ENCODE measurements at regions not wholly inside any gene's neighbourhood (a gene's known extent, or its start where the extent isn't known, plus 50 kb on each side); places are given as distances from the start of the nearest gene placed in this dataset.

- Histone ChIP-seq H3K36me3 (no peaks in the 10 kb centered on the region), H3K4me3 (no peak overlapping the region), H3K4me1 (no peaks in the 10 kb centered on the region), H3K9me3 (no peaks in the 10 kb centered on the region), H3K27ac (no peak overlapping the region), H3K27me3 (no peaks in the 10 kb centered on the region)
- TF ChIP-seq CTCF (IDR thresholded peaks at IDR 0.05) = no peak
- no peak for TF ChIP-seq POLR2A (IDR thresholded peaks at IDR 0.05)
- no peak for DNase-seq
These were observed 225.5 kb upstream of the GALNT5 start for GRCh38 chr2:157032017-157032416.

DNA sequence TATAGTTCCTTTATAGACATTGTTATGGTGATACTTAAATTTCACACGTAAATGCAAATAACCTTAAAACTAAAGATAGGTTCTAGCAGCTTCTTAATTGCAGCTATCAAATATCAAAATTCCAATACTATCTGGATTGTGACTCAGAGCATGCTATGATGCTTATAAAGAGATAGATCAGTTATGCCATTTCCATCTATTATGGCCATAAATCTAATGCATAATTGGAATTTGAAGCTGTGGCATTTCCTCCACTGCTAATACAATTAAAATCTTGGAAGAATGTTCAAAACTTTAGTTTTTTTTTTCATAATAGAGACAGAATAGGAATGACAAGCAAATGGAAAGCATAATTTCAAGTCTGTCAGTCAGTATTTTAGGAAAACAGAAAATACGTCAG lies 220.8 kb upstream of the GALNT5 start:
- Histone ChIP-seq H3K36me3 (no peaks in the 10 kb centered on the region), H3K27ac (no peak overlapping the region), H3K9me3 (no peaks in the 10 kb centered on the region), H3K4me1 (no peaks in the 10 kb centered on the region), H3K27me3 (no peaks in the 10 kb centered on the region), H3K4me3 (no peak overlapping the region)
- TF ChIP-seq CTCF (IDR thresholded peaks at IDR 0.05) = no peak
- TF ChIP-seq POLR2A (IDR thresholded peaks at IDR 0.05) = no peak
- DNase-seq = no peak

GRCh38 chr2:157043786-157044185 lies 213.7 kb upstream of the GALNT5 start:
- no peak for DNase-seq
- Histone ChIP-seq H3K4me1 (no peaks in the 10 kb centered on the region), H3K27me3 (no peaks in the 10 kb centered on the region), H3K4me3 (no peak overlapping the region), H3K36me3 (no peaks in the 10 kb centered on the region), H3K27ac (no peak overlapping the region), H3K9me3 (no peaks in the 10 kb centered on the region)
- no peak for TF ChIP-seq POLR2A (IDR thresholded peaks at IDR 0.05)
- no peak for TF ChIP-seq CTCF (IDR thresholded peaks at IDR 0.05)

DNA sequence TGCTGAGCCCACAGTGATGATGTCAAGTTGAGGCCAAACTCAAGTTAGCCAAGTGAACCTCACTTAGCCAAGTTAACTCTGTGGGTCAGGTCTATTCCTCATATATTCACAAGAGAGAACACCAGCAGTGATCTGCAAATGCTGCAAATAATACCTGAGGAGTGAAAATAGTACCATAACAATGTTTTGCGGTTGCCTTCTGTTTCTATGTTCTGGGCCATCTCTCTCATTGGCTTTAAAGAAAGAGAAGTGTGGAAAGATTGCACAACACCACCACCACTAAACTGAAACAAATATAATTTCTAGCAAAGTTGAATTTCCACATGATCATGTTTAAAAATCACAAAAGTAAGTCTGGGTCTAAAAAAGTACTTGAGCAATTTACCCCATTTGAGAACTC lies 211.1 kb upstream of the GALNT5 start:
- Histone ChIP-seq H3K36me3 (no peaks in the 10 kb centered on the region), H3K27me3 (no peaks in the 10 kb centered on the region), H3K27ac (no peak overlapping the region), H3K9me3 (no peaks in the 10 kb centered on the region), H3K4me1 (no peaks in the 10 kb centered on the region), H3K4me3 (no peak overlapping the region)
- TF ChIP-seq CTCF (IDR thresholded peaks at IDR 0.05) = no peak
- no peak for TF ChIP-seq POLR2A (IDR thresholded peaks at IDR 0.05)
- DNase-seq = no peak

DNA sequence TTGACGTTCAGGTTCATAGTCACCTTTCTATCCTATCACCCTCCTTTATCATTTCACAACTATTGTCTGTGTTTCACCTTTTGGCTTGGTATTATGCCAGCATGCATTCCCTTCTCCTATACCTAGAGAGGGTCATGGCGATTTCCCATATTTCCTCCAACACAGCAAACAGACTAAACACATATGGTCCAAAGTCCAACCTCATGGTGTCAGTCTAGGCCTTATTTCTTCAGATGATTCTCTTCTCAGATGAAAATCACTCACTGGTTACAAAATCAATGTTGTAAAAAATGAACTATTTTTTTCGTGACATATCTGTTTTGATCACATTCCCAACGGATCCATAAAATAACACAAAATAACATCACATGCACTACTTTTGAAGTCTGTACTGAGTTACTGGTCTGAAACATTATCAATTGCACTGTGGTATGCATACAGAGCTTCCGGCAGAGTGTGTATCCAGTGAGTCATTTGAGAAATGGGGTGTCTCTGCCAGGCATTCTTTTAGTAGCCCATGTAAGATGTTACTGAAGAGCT lies 204.8 kb upstream of the GALNT5 start:
- H3K4me3 ChIP-seq = no peak overlapping the region
- no peak overlapping the region for H3K27ac ChIP-seq
- H3K36me3 ChIP-seq = no peaks in the 10 kb centered on the region
- no peaks in the 10 kb centered on the region for H3K4me1 ChIP-seq
- no peaks in the 10 kb centered on the region for H3K9me3 ChIP-seq
- no peak for DNase-seq
- no peaks in the 10 kb centered on the region for H3K27me3 ChIP-seq
- TF ChIP-seq POLR2A (IDR thresholded peaks at IDR 0.05) (no peak), CTCF (IDR thresholded peaks at IDR 0.05) (no peak)

DNA sequence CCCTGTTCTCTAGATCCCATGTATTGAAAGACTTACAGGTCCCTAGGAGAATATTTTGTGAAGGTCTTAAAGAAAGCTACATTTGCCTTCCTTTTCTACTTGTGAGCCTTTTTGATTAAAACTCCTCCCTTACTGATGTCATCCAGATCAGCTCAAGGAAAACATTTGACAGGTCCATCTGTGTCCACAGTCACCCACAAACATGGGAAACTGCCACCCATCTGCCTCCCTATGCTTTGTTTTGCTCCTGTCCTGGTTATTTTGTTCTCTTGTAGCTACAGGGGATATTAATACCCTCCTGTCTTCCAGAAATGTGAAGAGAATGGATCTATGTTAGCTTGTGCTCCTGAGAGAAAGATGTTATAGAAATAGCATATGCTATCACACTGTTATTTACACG lies 203.6 kb upstream of the GALNT5 start:
- no peak overlapping the region for H3K27ac ChIP-seq
- no peak for TF ChIP-seq CTCF (IDR thresholded peaks at IDR 0.05)
- TF ChIP-seq POLR2A (IDR thresholded peaks at IDR 0.05) = no peak
- H3K4me3 ChIP-seq = no peak overlapping the region
- H3K36me3 ChIP-seq = no peaks in the 10 kb centered on the region
- no peaks in the 10 kb centered on the region for H3K27me3 ChIP-seq
- no peaks in the 10 kb centered on the region for H3K9me3 ChIP-seq
- no peak for DNase-seq
- no peaks in the 10 kb centered on the region for H3K4me1 ChIP-seq
